PC-9 (cell line): ENCODE measurements at regions not wholly inside any gene's neighbourhood (a gene's known extent, or its start where the extent isn't known, plus 50 kb on each side); places are given as distances from the start of the nearest gene placed in this dataset.

Source experiments
- BruUV-seq: library from RNA; stranded (reverse); fragments of 400-500 nt; replicated peaks from 2 replicates; lab custom pipeline; 2021; lab: Mats Ljungman, UMichigan
- CTCF ChIA-PET: fragments of 300-600 bp; sonication (Branson Sonifier 250); formaldehyde crosslinking; loops from one replicate; lab custom pipeline; 2022; ENCODE audit warnings: antibody characterized with exemption; lab: Charles Lee
- POLR2A ChIA-PET: fragments of 300-600 bp; sonication (Branson Sonifier 250); formaldehyde crosslinking; loops from one replicate; lab custom pipeline; 2022; ENCODE audit warnings: antibody characterized with exemption; ENCODE audit not compliant: unreplicated experiment; lab: Charles Lee
- DNase-seq, 2 experiments: peaks; one replicate each; pipeline versions ENCODE4 v3.0.0 to v3.0.0-alpha.2; 2015 to 2022; ENCODE audit warnings: mixed read lengths in 1 of 2
- H2AFZ ChIP-seq: fragments of 200-600 bp; sonication (generic); 2 replicates; pipeline ENCODE4 v1.8.1; 2017; ENCODE audit warnings: antibody characterized with exemption
- H3F3A ChIP-seq: fragments of 200-600 bp; sonication (generic); 2 replicates; pipeline ENCODE4 v1.8.1; 2017; ENCODE audit warnings: antibody characterized with exemption, mild to moderate bottlenecking, low read depth; ENCODE audit not compliant: insufficient read depth
- H3K27ac ChIP-seq: fragments of 200-600 bp; sonication (generic); 2 replicates; pipeline ENCODE4 v1.6.1; 2016; ENCODE audit warnings: mixed run types
- H3K27me3 ChIP-seq: fragments of 200-600 bp; sonication (generic); 2 replicates; pipeline ENCODE4 v1.6.1; 2016; ENCODE audit warnings: low read depth, mixed run types; ENCODE audit not compliant: insufficient read depth
- H3K36me3 ChIP-seq: fragments of 200-600 bp; sonication (generic); 2 replicates; pipeline ENCODE4 v1.6.1; 2016; ENCODE audit warnings: low read depth, mixed run types
- H3K4me1 ChIP-seq: fragments of 200-600 bp; sonication (generic); replicated peaks from 2 replicates; pipeline ENCODE4 v1.6.1; 2016; ENCODE audit warnings: mixed run types; ENCODE audit not compliant: insufficient read depth
- H3K4me2 ChIP-seq: fragments of 200-600 bp; sonication (generic); 2 replicates; pipeline ENCODE4 v1.6.1; 2017; ENCODE audit warnings: mixed run types
- H3K4me3 ChIP-seq: fragments of 200-600 bp; sonication (generic); 2 replicates; pipeline ENCODE4 v1.6.1; 2016; ENCODE audit warnings: mixed run types
- H3K79me2 ChIP-seq: fragments of 200-600 bp; sonication (generic); 2 replicates; pipeline ENCODE4 v1.6.1; 2017; ENCODE audit warnings: low read depth, mixed run types
- H3K9me2 ChIP-seq: fragments of 200-600 bp; sonication (generic); 2 replicates; pipeline ENCODE4 v1.8.1; 2017; ENCODE audit warnings: mild to moderate bottlenecking; ENCODE audit not compliant: insufficient read depth
- H3K9me3 ChIP-seq: fragments of 200-600 bp; sonication (generic); 2 replicates; pipeline ENCODE4 v1.8.1; 2016; ENCODE audit warnings: low read depth; ENCODE audit not compliant: insufficient read depth
- H4K20me1 ChIP-seq: fragments of 200-600 bp; sonication (generic); 2 replicates; pipeline ENCODE4 v1.8.1; 2017; ENCODE audit not compliant: insufficient read depth
- EZH2 ChIP-seq: fragments of 200-600 bp; sonication (generic); IDR thresholded peaks from 2 replicates; pipeline ENCODE4 v1.8.0; 2017; ENCODE audit warnings: antibody characterized with exemption, low read depth
- intact Hi-C: fragments of 100-400 bp; cut with micrococcal nuclease; formaldehyde crosslinking; loops from one replicate; pipeline ENCODE4 v1.10.0; 2022; ENCODE audit not compliant: unreplicated experiment
- TF ChIP-seq, protein P1 (sequence below): fragments of 200-600 bp; sonication (generic); conservative IDR thresholded peaks from 2 replicates; pipeline ENCODE4 v1.6.1; 2017; ENCODE audit warnings: mixed run types, antibody characterized with exemption, mild to moderate bottlenecking, moderate library complexity

DNA sequence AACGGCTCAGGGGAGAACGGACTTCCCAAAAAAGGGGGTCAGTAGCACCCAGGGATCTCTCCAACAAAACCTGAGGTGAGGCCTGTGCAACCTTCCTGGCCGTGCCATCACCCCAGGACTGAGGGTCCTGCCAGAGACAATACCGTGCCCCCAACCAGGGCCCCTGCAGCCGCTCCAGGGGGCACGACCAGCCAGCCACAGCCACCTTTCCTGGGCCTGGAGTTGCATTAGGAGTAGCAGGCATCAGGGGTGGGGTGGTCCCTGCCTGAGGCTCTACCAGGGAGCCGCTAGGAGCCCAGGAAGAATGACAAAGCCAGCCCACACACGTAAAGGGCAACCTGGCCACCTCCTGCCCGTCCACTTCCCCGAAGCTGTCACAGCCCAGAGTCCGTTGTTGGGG is 137.8 kb downstream of the BRD1 start:
- peaks cover 100% of the 10 kb centered on the region for H3K27me3 ChIP-seq
- intact Hi-C loops, result no loop called here
- CTCF ChIA-PET, result no interaction called here
- H3F3A ChIP-seq, result no peaks in the 10 kb centered on the region
- no peak overlapping the region for H3K27ac ChIP-seq
- H3K79me2 ChIP-seq, result no peaks in the 10 kb centered on the region
- no peak overlapping the region for H2AFZ ChIP-seq
- no TSS peak for BruUV-seq
- TF ChIP-seq, protein P1, sequence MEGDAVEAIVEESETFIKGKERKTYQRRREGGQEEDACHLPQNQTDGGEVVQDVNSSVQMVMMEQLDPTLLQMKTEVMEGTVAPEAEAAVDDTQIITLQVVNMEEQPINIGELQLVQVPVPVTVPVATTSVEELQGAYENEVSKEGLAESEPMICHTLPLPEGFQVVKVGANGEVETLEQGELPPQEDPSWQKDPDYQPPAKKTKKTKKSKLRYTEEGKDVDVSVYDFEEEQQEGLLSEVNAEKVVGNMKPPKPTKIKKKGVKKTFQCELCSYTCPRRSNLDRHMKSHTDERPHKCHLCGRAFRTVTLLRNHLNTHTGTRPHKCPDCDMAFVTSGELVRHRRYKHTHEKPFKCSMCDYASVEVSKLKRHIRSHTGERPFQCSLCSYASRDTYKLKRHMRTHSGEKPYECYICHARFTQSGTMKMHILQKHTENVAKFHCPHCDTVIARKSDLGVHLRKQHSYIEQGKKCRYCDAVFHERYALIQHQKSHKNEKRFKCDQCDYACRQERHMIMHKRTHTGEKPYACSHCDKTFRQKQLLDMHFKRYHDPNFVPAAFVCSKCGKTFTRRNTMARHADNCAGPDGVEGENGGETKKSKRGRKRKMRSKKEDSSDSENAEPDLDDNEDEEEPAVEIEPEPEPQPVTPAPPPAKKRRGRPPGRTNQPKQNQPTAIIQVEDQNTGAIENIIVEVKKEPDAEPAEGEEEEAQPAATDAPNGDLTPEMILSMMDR, result no peak
- no peak; the same call in 1 of the 2 replicates for TF ChIP-seq EZH2
- no peaks in the 10 kb centered on the region for H3K36me3 ChIP-seq
- H3K4me3 ChIP-seq, result no peak overlapping the region
- H3K9me3 ChIP-seq, result 0 out of 2 replicates have a peak, but pooled peaks cover 4% of the 10 kb centered on the region
- no peaks in the 10 kb centered on the region for H3K4me1 ChIP-seq
- peaks cover 1% of the 10 kb centered on the region; the same call in 1 of the 2 replicates for H4K20me1 ChIP-seq
- no peak overlapping the region for H3K4me2 ChIP-seq
- POLR2A ChIA-PET, result no interaction called here
- H3K9me2 ChIP-seq, result no peaks in the 10 kb centered on the region
- DNase-seq, result no peak

DNA sequence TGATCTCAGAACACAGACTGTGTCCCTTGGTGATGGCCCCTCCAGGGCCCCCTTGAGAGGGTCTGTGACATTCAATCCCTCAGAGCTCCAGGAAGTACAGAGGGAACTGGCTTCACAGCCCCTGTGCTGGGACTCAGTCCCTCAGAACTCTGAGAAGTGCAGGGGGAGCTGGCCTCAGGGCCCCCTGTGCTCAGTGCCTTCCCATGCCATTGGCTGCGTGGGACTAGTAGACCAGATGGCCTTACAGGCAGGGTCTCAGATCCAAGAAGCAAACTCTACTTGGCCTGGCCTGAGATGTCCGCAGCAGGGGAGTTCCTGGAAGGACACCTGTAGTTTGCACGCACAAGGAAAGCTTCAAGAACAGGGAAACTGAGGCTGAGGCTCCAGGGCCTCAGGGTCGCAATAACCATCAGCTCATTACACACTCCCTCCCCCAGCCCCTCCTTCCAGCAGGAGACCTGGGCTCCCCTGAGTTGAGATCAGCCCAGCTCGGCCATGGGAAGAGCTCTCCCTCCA is 138.4 kb downstream of the BRD1 start:
- Histone ChIP-seq H3K9me3 (0 out of 2 replicates have a peak, but pooled peaks cover 4% of the 10 kb centered on the region), H3K79me2 (no peaks in the 10 kb centered on the region), H3F3A (no peaks in the 10 kb centered on the region), H3K9me2 (no peaks in the 10 kb centered on the region), H3K4me1 (no peaks in the 10 kb centered on the region), H2AFZ (no peak overlapping the region), H3K27ac (no peak overlapping the region), H3K36me3 (no peaks in the 10 kb centered on the region), H3K4me3 (no peak overlapping the region), H4K20me1 (peaks cover 6% of the 10 kb centered on the region; the same call in 1 of the 2 replicates), H3K4me2 (no peak overlapping the region), H3K27me3 (peaks cover 100% of the 10 kb centered on the region)
- ChIA-PET POLR2A (no interaction called here), CTCF (no interaction called here)
- TF ChIP-seq EZH2, result no peak
- no peak for DNase-seq
- no TSS peak for BruUV-seq
- intact Hi-C loops, result no loop called here

DNA sequence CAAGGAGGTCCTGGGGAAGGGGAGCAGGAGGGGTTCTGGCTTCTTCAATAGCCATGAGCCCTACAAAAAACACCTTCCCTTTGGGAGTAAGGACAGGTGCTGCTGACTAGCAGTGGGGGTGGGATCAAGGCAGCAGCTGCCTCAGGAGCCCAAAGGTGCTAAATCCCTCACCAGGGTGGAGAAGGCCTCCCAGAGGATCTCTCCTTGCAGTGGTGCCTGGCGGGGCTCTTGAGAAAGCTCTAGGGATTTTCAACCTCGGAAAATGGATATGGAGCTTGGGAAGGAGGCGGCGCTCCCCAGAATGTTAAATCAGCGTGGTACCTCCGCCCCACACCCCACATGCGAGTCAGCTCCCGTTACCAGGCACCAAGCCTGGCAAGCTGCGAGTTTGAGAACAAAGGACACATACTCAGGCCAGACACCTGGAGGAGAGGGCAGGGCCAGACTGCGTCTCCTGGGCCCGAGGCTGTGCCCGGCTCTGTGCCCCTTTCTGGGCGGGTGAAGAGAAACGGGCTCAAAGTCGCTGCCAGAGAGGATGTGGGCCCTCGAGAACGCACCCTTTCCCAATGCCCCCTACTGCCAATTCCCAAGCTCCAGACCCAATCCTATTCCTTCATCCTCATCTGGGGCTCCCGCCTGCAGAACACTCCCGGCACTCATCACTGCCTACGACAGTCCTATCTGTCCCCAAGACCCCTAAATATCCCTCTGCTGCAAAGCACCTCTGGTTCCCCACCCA is 139.0 kb downstream of the BRD1 start:
- H3K27me3 ChIP-seq, result peaks cover 100% of the 10 kb centered on the region
- CTCF ChIA-PET, result no interaction called here
- no peak for DNase-seq

More for the DNA sequence above, 139.0 kb downstream of the BRD1 start:
- no peaks in the 10 kb centered on the region for H3K79me2 ChIP-seq
- TF ChIP-seq, protein P1, result no peak
- peak; percentile 21; the same call in 1 of the 2 replicates for TF ChIP-seq EZH2
- BruUV-seq, result no TSS peak
- H3K4me2 ChIP-seq, result no peak overlapping the region
- intact Hi-C loops, result no loop called here
- H3K4me1 ChIP-seq, result no peaks in the 10 kb centered on the region
- no peak overlapping the region for H3K27ac ChIP-seq
- H3K9me3 ChIP-seq, result 0 out of 2 replicates have a peak, but pooled peaks cover 4% of the 10 kb centered on the region
- POLR2A ChIA-PET, result no interaction called here
- no peaks in the 10 kb centered on the region for H3K9me2 ChIP-seq
- H3K4me3 ChIP-seq, result no peak overlapping the region
- H3K36me3 ChIP-seq, result no peaks in the 10 kb centered on the region
- no peak overlapping the region for H2AFZ ChIP-seq
- no peaks in the 10 kb centered on the region for H3F3A ChIP-seq
- peaks cover 6% of the 10 kb centered on the region; the same call in 1 of the 2 replicates for H4K20me1 ChIP-seq
